K562 (cell line): ENCODE measurements at regions not wholly inside any gene's neighbourhood (a gene's known extent, or its start where the extent isn't known, plus 50 kb on each side); places are given as distances from the start of the nearest gene placed in this dataset.

Source experiments
- ATAC-seq: fragments of 200-7000 bp; cut with Tn5 transposase; 3 replicates; pipeline ENCODE4 v1.9.1; 2020; ENCODE audit warnings: moderate library complexity
- BruUV-seq: library from RNA; stranded (reverse); fragments of 400-500 nt; replicated peaks from 2 replicates; lab custom pipeline; 2021; lab: Mats Ljungman, UMichigan
- CTCF ChIA-PET: fragments of 300-600 bp; formaldehyde crosslinking; extraction: SDS; loops from one replicate; lab custom pipeline; 2021; ENCODE audit warnings: low intra/inter-chr PET ratio; lab: Yijun Ruan, JAX
- POLR2A ChIA-PET: fragments of 300-600, 350-650 bp; sonication (Branson Sonifier 250); formaldehyde crosslinking; extraction: SDS; loops from one replicate; lab custom pipeline; 2021; ENCODE audit warnings: antibody characterized with exemption, inconsistent platforms; lab: Yijun Ruan, JAX
- DNase-seq, 4 experiments: peaks; one replicate each; pipeline versions ENCODE4 v3.0.0 to v3.0.0-alpha.2; 2011 to 2018; ENCODE audit warnings: low spot score in 3 of 4, mixed read lengths in 3 of 4; ENCODE audit errors: extremely low read depth in 1 of 4
- FAIRE-seq: peaks from 2 replicates; lab custom pipeline; 2011; peaks lifted over from hg19 to GRCh38; lab: Jason Lieb, UNC
- H2AFZ ChIP-seq: 2 replicates; pipeline ENCODE4 v1.6.0; 2011; ENCODE audit warnings: low read depth, low read length, control low read depth, inconsistent platforms
- H3K27ac ChIP-seq: fragments of 200-600 bp; 3 replicates; pipeline ENCODE4 v1.8.0; 2011; ENCODE audit warnings: low read depth, mild to moderate bottlenecking, control low read depth, inconsistent platforms, low read length, moderate library complexity, mixed read lengths; ENCODE audit errors: extremely low read depth
- H3K27me3 ChIP-seq, 2 experiments: fragments of 300-600 bp in 1 of 2; 2 replicates in 1 of 2; 3 replicates in 1 of 2; pipeline versions ENCODE4 v1.6.0 to v1.8.0; 2011; ENCODE audit warnings: inconsistent platforms in 2 of 2, low read length in 2 of 2, mild to moderate bottlenecking in 1 of 2, mixed read lengths in 1 of 2, moderate library complexity in 1 of 2; ENCODE audit not compliant: control insufficient read depth in 2 of 2, insufficient read depth in 2 of 2
- H3K36me3 ChIP-seq: fragments of 300-600 bp; 3 replicates; pipeline ENCODE4 v1.8.0; 2011; ENCODE audit warnings: mild to moderate bottlenecking, low read length, inconsistent platforms; ENCODE audit not compliant: control insufficient read depth, insufficient read depth
- H3K4me1 ChIP-seq, 2 experiments: fragments of 200-600 bp in 1 of 2; replicated peaks in 1 of 2; 2 replicates in 1 of 2; 3 replicates in 1 of 2; pipeline versions ENCODE4 v1.5.1 to v1.8.0; 2011; ENCODE audit warnings: inconsistent platforms in 2 of 2, low read length in 2 of 2, mild to moderate bottlenecking in 1 of 2, mixed read lengths in 1 of 2, moderate library complexity in 1 of 2; ENCODE audit not compliant: control insufficient read depth in 2 of 2, insufficient read depth in 2 of 2
- H3K4me2 ChIP-seq: 2 replicates; pipeline ENCODE4 v1.6.1; 2011; ENCODE audit warnings: low read length, control low read depth, inconsistent platforms, mixed read lengths; ENCODE audit not compliant: insufficient read depth
- H3K4me3 ChIP-seq: fragments of 200-600 bp; sonication (generic), shearing (Covaris generic); 2 replicates; pipeline ENCODE4 v1.5.1; 2016; ENCODE audit warnings: control low read depth, inconsistent platforms
- H3K79me2 ChIP-seq: fragments of 200-600 bp; 3 replicates; pipeline ENCODE4 v1.8.0; 2011; ENCODE audit warnings: low read length, inconsistent platforms; ENCODE audit not compliant: control insufficient read depth, insufficient read depth
- H3K9ac ChIP-seq, 2 experiments: 2 replicates each; pipeline versions ENCODE4 v1.6.0 to v1.6.1; 2011; ENCODE audit warnings: low read depth in 2 of 2, low read length in 2 of 2, control low read depth in 1 of 2, inconsistent platforms in 1 of 2, mild to moderate bottlenecking in 1 of 2, mixed read lengths in 1 of 2; ENCODE audit not compliant: insufficient read depth in 1 of 2
- H3K9me1 ChIP-seq: one replicate; pipeline ENCODE4 v1.6.0; 2011; ENCODE audit warnings: inconsistent platforms, mild to moderate bottlenecking, low read length, moderate library complexity; ENCODE audit not compliant: control insufficient read depth, insufficient read depth
- H3K9me3 ChIP-seq: replicated peaks from 2 replicates; pipeline ENCODE4 v1.5.1; 2011; ENCODE audit warnings: low read depth, low read length, inconsistent platforms; ENCODE audit not compliant: control insufficient read depth, insufficient read depth
- H4K20me1 ChIP-seq: replicated peaks from 2 replicates; pipeline ENCODE4 v1.6.1; 2011; ENCODE audit warnings: low read length, inconsistent platforms, mixed read lengths; ENCODE audit not compliant: control insufficient read depth, insufficient read depth
- CREB3L1 ChIP-seq: fragments of 450-650 bp; IDR thresholded peaks from 2 replicates; pipeline ENCODE4 v1.6.1; 2014; ENCODE audit warnings: low read depth, mild to moderate bottlenecking, moderate library complexity, borderline replicate concordance
- E2F1 ChIP-seq: sonication (generic); formaldehyde crosslinking; IDR thresholded peaks from 2 replicates; pipeline ENCODE4 v1.8.1; 2023; ENCODE audit warnings: mild to moderate bottlenecking, missing genetic modification reagents, moderate library complexity
- E2F5 ChIP-seq: sonication (generic); formaldehyde crosslinking; IDR thresholded peaks from 2 replicates; pipeline ENCODE4 v1.8.0; 2022; ENCODE audit warnings: mild to moderate bottlenecking, missing genetic modification reagents
- ETV5 ChIP-seq: sonication (generic); formaldehyde crosslinking; IDR thresholded peaks from 2 replicates; pipeline ENCODE4 v1.4.0; 2020; ENCODE audit warnings: low read depth, mild to moderate bottlenecking, missing genetic modification reagents
- FOSL1 ChIP-seq: fragments of 200-800 bp; sonication (Bioruptor generic); conservative IDR thresholded peaks from 2 replicates; pipeline ENCODE4 v1.6.1; 2016; ENCODE audit warnings: missing genetic modification characterization, missing compliant biosample characterization
- NFATC3 ChIP-seq: fragments of 450-650 bp; IDR thresholded peaks from 2 replicates; pipeline ENCODE4 v1.6.1; 2017; ENCODE audit warnings: mild to moderate bottlenecking
- NFE2L1 ChIP-seq: fragments of 450-650 bp; IDR thresholded peaks from 2 replicates; pipeline ENCODE4 v1.6.1; 2016; ENCODE audit warnings: missing genetic modification characterization, low read depth, mild to moderate bottlenecking, missing compliant biosample characterization, moderate library complexity, borderline replicate concordance
- SMAD2 ChIP-seq: fragments of 150-350 bp; IDR thresholded peaks from 2 replicates; pipeline ENCODE4 v1.6.1; 2014; ENCODE audit warnings: low read depth, mild to moderate bottlenecking, low read length
- SMARCC2 ChIP-seq: fragments of 450-650 bp; IDR thresholded peaks from 2 replicates; pipeline ENCODE4 v1.6.1; 2017; ENCODE audit warnings: antibody characterized with exemption, moderate library complexity, mild to moderate bottlenecking, low read depth
- SREBF2 ChIP-seq: sonication (generic); formaldehyde crosslinking; IDR thresholded peaks from 2 replicates; pipeline ENCODE4 v1.4.0; 2020; ENCODE audit warnings: mild to moderate bottlenecking, missing genetic modification reagents
- SRSF7 ChIP-seq: fragments of 200-400 bp; formaldehyde crosslinking; optimal IDR thresholded peaks from 2 replicates; pipeline ENCODE3; 2017; ENCODE audit warnings: mild to moderate bottlenecking, low read depth, low read length
- ZBTB9 ChIP-seq: fragments of 450-650 bp; formaldehyde crosslinking; IDR thresholded peaks from 2 replicates; pipeline ENCODE4 v1.4.0; 2020; ENCODE audit warnings: mild to moderate bottlenecking, moderate library complexity
- ZNF133 ChIP-seq: fragments of 250-450 bp; sonication (Bioruptor Pico); IDR thresholded peaks from 2 replicates; pipeline ENCODE4 v1.4.0; 2020; ENCODE audit warnings: mild to moderate bottlenecking
- ZNF239 ChIP-seq: fragments of 250-450 bp; sonication (Bioruptor Pico); IDR thresholded peaks from 2 replicates; pipeline ENCODE4 v1.4.0; 2020; ENCODE audit warnings: mild to moderate bottlenecking
- ZNF3 ChIP-seq: fragments of 250-450 bp; sonication (Bioruptor Pico); IDR thresholded peaks from 2 replicates; pipeline ENCODE4 v1.5.0; 2021; ENCODE audit warnings: mild to moderate bottlenecking, moderate library complexity
- WGBS: fragments of 100-300 bp; shearing (Covaris generic); methylation state at CpG from one replicate; pipeline ENCODE4 v1.1.6; 2016; ENCODE audit warnings: low coverage, mixed read lengths; ENCODE audit not compliant: insufficient coverage; ENCODE audit errors: missing lambda C conversion rate; 5-methylcytosine and 5-hydroxymethylcytosine counted together
- in situ Hi-C: fragments of 300-500 bp; cut with MboI; formaldehyde crosslinking; loops from 4 replicates; pipeline ENCODE4 v1.15.0; 2018; ENCODE audit warnings: inconsistent platforms, mixed read lengths
- intact Hi-C: fragments of 100-400 bp; cut with micrococcal nuclease; formaldehyde crosslinking; loops from 2 replicates; pipeline ENCODE4 v1.14.2; 2022

- in situ Hi-C loops, result no loop called here
- POLR2A ChIA-PET, result no interaction called here
Observed at GRCh38 chr16:77592021-77592420, 130.3 kb upstream of the NUDT7 start.

GRCh38 chr16:77594057-77594456 is 128.3 kb upstream of the NUDT7 start:
- no peaks in the 10 kb centered on the region for H4K20me1 ChIP-seq
- BruUV-seq, result no TSS peak
- no peak overlapping the region for H3K9ac ChIP-seq
- no peak overlapping the region for H3K4me3 ChIP-seq
- no peak overlapping the region for H2AFZ ChIP-seq
- no peaks in the 10 kb centered on the region for H3K4me1 ChIP-seq
- ChIA-PET CTCF (no interaction called here), POLR2A (no interaction called here)
- TF ChIP-seq CREB3L1 (no peak), E2F5 (CRISPR knock-in tag) (no peak), ZBTB9 (CRISPR knock-in tag) (no peak), SMARCC2 (no peak), E2F1 (CRISPR knock-in tag) (no peak), SRSF7 (no peak), NFATC3 (no peak), ZNF239 (CRISPR knock-in tag) (no peak), SMAD2 (no peak), ETV5 (no peak), FOSL1 (tag) (no peak)
- no peak for DNase-seq
- no peak overlapping the region for H3K4me2 ChIP-seq
- peaks cover 0 to 2% of the 10 kb centered on the region in 2 experiments; a peak in 1 of 5 replicates for H3K27me3 ChIP-seq
- H3K36me3 ChIP-seq, result no peaks in the 10 kb centered on the region
- no peaks in the 10 kb centered on the region for H3K9me3 ChIP-seq
- no peaks in the 10 kb centered on the region for H3K9me1 ChIP-seq
- no peak for FAIRE-seq
- no peaks in the 10 kb centered on the region for H3K79me2 ChIP-seq
- in situ Hi-C loops (no loop called here), intact Hi-C loops (no loop called here)
- no peak for ATAC-seq
- WGBS, result 1% methylated on average over 5 of the region's 5 CpGs
- no peak overlapping the region for H3K27ac ChIP-seq

More at GRCh38 chr16:77592021-77592420, 130.3 kb upstream of the NUDT7 start:
- Histone ChIP-seq H3K4me1 (no peaks in the 10 kb centered on the region), H3K36me3 (no peaks in the 10 kb centered on the region), H3K27me3 (peaks cover 3 to 4% of the 10 kb centered on the region in 2 experiments; a peak in 2 of 5 replicates), H3K4me2 (no peak overlapping the region), H3K9me1 (no peaks in the 10 kb centered on the region), H4K20me1 (no peaks in the 10 kb centered on the region), H3K4me3 (no peak overlapping the region), H3K9me3 (no peaks in the 10 kb centered on the region), H3K27ac (no peak overlapping the region), H3K9ac (no peak overlapping the region), H2AFZ (no peak overlapping the region), H3K79me2 (no peaks in the 10 kb centered on the region)
- no TSS peak for BruUV-seq
- no peak for TF ChIP-seq ZNF133 (CRISPR knock-in tag)
- no peak for TF ChIP-seq ZNF3 (CRISPR knock-in tag)
- TF ChIP-seq SREBF2 (CRISPR knock-in tag), result no peak
- no peak for TF ChIP-seq NFE2L1 (tag)
- intact Hi-C loops, result no loop called here
- FAIRE-seq (no peak), ATAC-seq (no peak), DNase-seq (no peak)
- 0% methylated on average over 2 of the region's 2 CpGs for WGBS
- CTCF ChIA-PET, result no interaction called here
